MM.1S (cell line): ENCODE measurements at regions not wholly inside any gene's neighbourhood (a gene's known extent, or its start where the extent isn't known, plus 50 kb on each side); places are given as distances from the start of the nearest gene placed in this dataset.

ENCODE experiments used
- DNase-seq: peaks from one replicate; pipeline ENCODE4 v3.0.0-alpha.2; 2015
- H2AFZ ChIP-seq: fragments of 300-600 bp; sonication (generic); 2 replicates; pipeline ENCODE4 v1.6.0; 2016; ENCODE audit warnings: antibody characterized with exemption, low read length
- H3F3A ChIP-seq: fragments of 300-600 bp; sonication (generic); 2 replicates; pipeline ENCODE4 v1.6.1; 2016; ENCODE audit warnings: mild to moderate bottlenecking, antibody characterized with exemption, low read length, moderate library complexity, mixed read lengths; ENCODE audit not compliant: insufficient read depth
- H3K27ac ChIP-seq: fragments of 300-600 bp; sonication (generic); 2 replicates; pipeline ENCODE4 v1.5.1; 2016; ENCODE audit warnings: mild to moderate bottlenecking, low read length
- H3K27me3 ChIP-seq: fragments of 300-600 bp; sonication (generic); replicated peaks from 2 replicates; pipeline ENCODE4 v1.6.0; 2016; ENCODE audit warnings: low read length; ENCODE audit not compliant: insufficient read depth
- H3K36me3 ChIP-seq: fragments of 300-600 bp; sonication (generic); replicated peaks from 2 replicates; pipeline ENCODE4 v1.6.1; 2016; ENCODE audit warnings: mild to moderate bottlenecking, low read length, mixed read lengths; ENCODE audit not compliant: insufficient read depth
- H3K4me1 ChIP-seq: fragments of 300-600 bp; sonication (generic); 2 replicates; pipeline ENCODE4 v1.6.1; 2016; ENCODE audit warnings: low read length, mixed read lengths
- H3K4me2 ChIP-seq: fragments of 300-600 bp; sonication (generic); 2 replicates; pipeline ENCODE4 v1.6.0; 2016; ENCODE audit warnings: low read depth, low read length
- H3K4me3 ChIP-seq: fragments of 300-600 bp; sonication (generic); 2 replicates; pipeline ENCODE4 v1.5.1; 2016; ENCODE audit warnings: low read length, mixed read lengths
- H3K79me2 ChIP-seq: fragments of 300-600 bp; sonication (generic); 2 replicates; pipeline ENCODE4 v1.6.1; 2016; ENCODE audit warnings: mixed run types, low read length, mixed read lengths
- H3K9ac ChIP-seq: fragments of 300-600 bp; sonication (generic); 2 replicates; pipeline ENCODE4 v1.6.1; 2016; ENCODE audit warnings: low read length, mixed read lengths
- H3K9me2 ChIP-seq: fragments of 300-600 bp; sonication (generic); replicated peaks from 2 replicates; pipeline ENCODE4 v1.6.1; 2016; ENCODE audit warnings: mild to moderate bottlenecking, low read length, mixed read lengths; ENCODE audit not compliant: insufficient read depth
- H3K9me3 ChIP-seq: fragments of 300-600 bp; sonication (generic); replicated peaks from 2 replicates; pipeline ENCODE4 v1.6.1; 2016; ENCODE audit warnings: mild to moderate bottlenecking, low read length, mixed read lengths; ENCODE audit not compliant: insufficient read depth
- H4K20me1 ChIP-seq: fragments of 300-600 bp; sonication (generic); 2 replicates; pipeline ENCODE4 v1.6.1; 2016; ENCODE audit warnings: mild to moderate bottlenecking, low read length, moderate library complexity, mixed read lengths; ENCODE audit not compliant: insufficient read depth
- CTCF ChIP-seq: fragments of 300-600 bp; sonication (generic); IDR thresholded peaks from 2 replicates; pipeline ENCODE4 v1.5.1; 2016; ENCODE audit warnings: antibody characterized with exemption, low read length, mixed read lengths
- EZH2 ChIP-seq: fragments of 300-600 bp; sonication (generic); optimal IDR thresholded peaks from 2 replicates; pipeline ENCODE3; 2017; ENCODE audit warnings: low read depth, mild to moderate bottlenecking, antibody characterized with exemption, low read length, mixed read lengths
- EZH2phosphoT487 ChIP-seq: fragments of 300-600 bp; sonication (generic); IDR thresholded peaks from 2 replicates; pipeline ENCODE4 v1.6.1; 2018; ENCODE audit warnings: antibody characterized with exemption, low read length

DNA sequence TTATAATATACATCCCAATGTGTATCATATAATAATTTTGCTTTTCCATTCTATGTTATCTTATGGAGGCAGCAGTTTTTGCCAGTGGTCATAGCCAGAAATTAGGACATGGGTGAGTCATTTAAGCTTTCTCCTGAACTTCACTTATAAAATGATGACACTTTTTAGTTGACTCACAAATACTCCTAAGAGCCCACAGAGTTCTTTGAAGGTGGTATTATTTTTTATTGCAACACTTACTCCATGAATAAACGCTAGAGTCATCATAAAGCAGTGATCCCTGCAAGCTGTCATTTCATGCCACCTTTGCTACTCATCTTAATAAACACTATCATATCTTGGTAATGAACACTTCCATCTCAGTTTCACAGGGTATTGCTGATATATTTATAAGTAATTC is 69.9 kb upstream of the MAPRE2 start:
- TF ChIP-seq EZH2, result no peak
- TF ChIP-seq EZH2phosphoT487, result no peak
- no peak for TF ChIP-seq CTCF
- H3K4me3 ChIP-seq, result no peak overlapping the region
- H3K4me1 ChIP-seq, result no peaks in the 10 kb centered on the region
- H3K79me2 ChIP-seq, result no peaks in the 10 kb centered on the region
- H3K9me3 ChIP-seq, result no peaks in the 10 kb centered on the region
- H3K9me2 ChIP-seq, result no peaks in the 10 kb centered on the region
- H3K9ac ChIP-seq, result no peak overlapping the region
- no peaks in the 10 kb centered on the region for H3K27me3 ChIP-seq
- no peak overlapping the region for H3K27ac ChIP-seq
- H3F3A ChIP-seq, result no peaks in the 10 kb centered on the region
- no peak overlapping the region for H2AFZ ChIP-seq
- H3K36me3 ChIP-seq, result no peaks in the 10 kb centered on the region
- no peak overlapping the region for H3K4me2 ChIP-seq
- DNase-seq, result no peak
- no peaks in the 10 kb centered on the region for H4K20me1 ChIP-seq

DNA sequence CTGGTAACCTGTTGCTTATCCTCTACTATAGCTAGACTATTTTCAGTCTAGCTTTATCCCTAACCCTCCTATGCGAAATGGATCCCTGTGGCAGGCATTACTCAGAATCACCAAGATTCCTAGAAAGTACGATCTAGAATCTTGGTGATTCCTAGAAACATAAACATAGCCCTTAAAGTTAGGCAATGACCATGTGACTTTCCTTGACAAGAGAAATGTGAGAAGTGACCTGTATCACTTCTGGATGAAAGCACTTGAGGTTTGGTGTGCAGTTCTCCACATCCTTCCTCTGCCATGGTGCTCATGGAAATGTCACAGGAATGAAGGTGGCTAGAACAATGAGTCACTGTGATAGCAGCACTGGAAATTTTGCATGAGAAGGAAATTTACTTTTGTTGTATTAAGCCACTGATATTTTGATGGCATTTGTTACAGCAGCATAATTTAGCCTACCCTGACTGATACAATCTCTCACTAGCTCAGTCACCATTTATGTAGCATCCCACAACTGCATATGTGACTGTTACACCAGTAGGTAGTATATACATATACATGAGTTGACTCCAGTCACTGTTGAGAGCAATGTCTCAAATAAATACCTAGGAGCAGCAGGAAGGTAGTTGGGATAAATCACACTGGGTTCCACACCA is 68.3 kb upstream of the MAPRE2 start:
- Histone ChIP-seq H3K4me3 (no peak overlapping the region), H3K27ac (no peak overlapping the region), H3K4me2 (no peak overlapping the region), H2AFZ (no peak overlapping the region), H3K27me3 (no peaks in the 10 kb centered on the region), H4K20me1 (no peaks in the 10 kb centered on the region), H3K9me3 (no peaks in the 10 kb centered on the region), H3K36me3 (no peaks in the 10 kb centered on the region), H3K9ac (no peak overlapping the region), H3K79me2 (no peaks in the 10 kb centered on the region), H3K4me1 (no peaks in the 10 kb centered on the region), H3K9me2 (no peaks in the 10 kb centered on the region), H3F3A (0 out of 2 replicates have a peak, but pooled peaks cover 1% of the 10 kb centered on the region)
- no peak for DNase-seq
- no peak for TF ChIP-seq CTCF
- no peak for TF ChIP-seq EZH2phosphoT487
- no peak for TF ChIP-seq EZH2

- H2AFZ ChIP-seq, result peak overlapping the region; percentile 98
- H3K4me2 ChIP-seq, result peak overlapping the region; percentile 96
- H3K4me1 ChIP-seq, result peaks cover 6% of the 10 kb centered on the region
- DNase-seq, result no peak
- no peak for TF ChIP-seq CTCF
- no peak for TF ChIP-seq EZH2
- TF ChIP-seq EZH2phosphoT487, result no peak
- H3K4me3 ChIP-seq, result peak overlapping the region; percentile 87; the same call in 1 of the 2 replicates
- H3K9me3 ChIP-seq, result no peaks in the 10 kb centered on the region
- H3K27ac ChIP-seq, result no peak overlapping the region
- peak overlapping the region; percentile 47; the same call in 1 of the 2 replicates for H3K9ac ChIP-seq
- no peaks in the 10 kb centered on the region for H3K27me3 ChIP-seq
- H4K20me1 ChIP-seq, result no peaks in the 10 kb centered on the region
- no peaks in the 10 kb centered on the region for H3K9me2 ChIP-seq
- peaks cover 19% of the 10 kb centered on the region for H3F3A ChIP-seq
- H3K36me3 ChIP-seq, result no peaks in the 10 kb centered on the region
- H3K79me2 ChIP-seq, result no peaks in the 10 kb centered on the region
Observed at GRCh38 chr18:34976123-34976522, 65.1 kb upstream of the MAPRE2 start.
